KMS-11 (cell line): ENCODE measurements at regions not wholly inside any gene's neighbourhood (a gene's known extent, or its start where the extent isn't known, plus 50 kb on each side); places are given as distances from the start of the nearest gene placed in this dataset.

Experiments used
- H2AFZ ChIP-seq: fragments of 200-600 bp; sonication (generic); 2 replicates; pipeline ENCODE4 v1.6.1; 2016; ENCODE audit warnings: antibody characterized with exemption, mixed run types, low read depth
- H3K27ac ChIP-seq: fragments of 200-600 bp; sonication (generic); 2 replicates; pipeline ENCODE4 v1.6.1; 2016; ENCODE audit warnings: mild to moderate bottlenecking, mixed run types
- H3K27me3 ChIP-seq: fragments of 200-600 bp; sonication (generic); 2 replicates; pipeline ENCODE4 v1.6.1; 2017; ENCODE audit warnings: mild to moderate bottlenecking, low read depth, mixed run types, moderate library complexity; ENCODE audit not compliant: insufficient read depth
- H3K36me3 ChIP-seq: fragments of 200-600 bp; sonication (generic); 2 replicates; pipeline ENCODE4 v1.6.1; 2017; ENCODE audit warnings: mild to moderate bottlenecking, mixed run types; ENCODE audit not compliant: insufficient read depth
- H3K4me1 ChIP-seq: fragments of 200-600 bp; sonication (generic); 2 replicates; pipeline ENCODE4 v1.6.1; 2016; ENCODE audit warnings: mild to moderate bottlenecking, low read depth, mixed run types; ENCODE audit not compliant: poor library complexity, severe bottlenecking
- H3K4me2 ChIP-seq: fragments of 200-600 bp; sonication (generic); 2 replicates; pipeline ENCODE4 v1.7.0; 2016; ENCODE audit warnings: mild to moderate bottlenecking, mixed run types
- H3K4me3 ChIP-seq: fragments of 200-600 bp; sonication (generic); IDR thresholded peaks from 2 replicates; pipeline ENCODE4 v1.6.1; 2017; ENCODE audit warnings: low read depth, low read length, mixed read lengths; ENCODE audit not compliant: insufficient read depth
- H3K79me2 ChIP-seq: fragments of 200-600 bp; sonication (generic); 2 replicates; pipeline ENCODE4 v1.6.1; 2016; ENCODE audit warnings: low read depth, mixed run types; ENCODE audit not compliant: insufficient read depth
- H3K9ac ChIP-seq: fragments of 200-600 bp; sonication (generic); 2 replicates; pipeline ENCODE4 v1.6.1; 2016; ENCODE audit warnings: mild to moderate bottlenecking, mixed run types
- H4K20me1 ChIP-seq: fragments of 200-600 bp; sonication (generic); 2 replicates; pipeline ENCODE4 v1.6.1; 2016; ENCODE audit warnings: mild to moderate bottlenecking, mixed run types; ENCODE audit not compliant: insufficient read depth
- CTCF ChIP-seq: fragments of 200-600 bp; sonication (generic); conservative IDR thresholded peaks from 2 replicates; pipeline ENCODE4 v1.6.1; 2017; ENCODE audit warnings: low read depth, mild to moderate bottlenecking, antibody characterized with exemption, low read length, moderate library complexity, mixed read lengths

DNA sequence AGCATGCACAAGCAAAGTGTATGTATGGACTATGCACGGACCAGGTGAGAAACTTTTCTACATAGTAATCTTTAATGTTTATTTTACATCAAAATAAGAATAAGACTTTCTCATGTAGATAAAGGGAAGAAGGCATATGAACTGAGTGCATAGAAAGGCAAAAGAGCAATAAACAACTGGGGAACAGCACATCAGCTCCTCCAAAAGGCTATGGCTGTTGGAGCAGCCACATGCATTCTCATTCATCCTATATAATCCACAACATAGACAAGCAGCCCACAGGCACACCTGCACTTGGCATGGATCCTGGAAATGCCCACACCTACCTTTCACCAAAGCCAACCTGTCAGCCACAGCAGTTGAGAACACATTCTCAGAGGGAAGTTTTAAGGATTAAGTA lies 586.9 kb upstream of the INTU start:
- Histone ChIP-seq H3K27ac (peak overlapping the region; percentile 19; the same call in 1 of the 2 replicates), H3K4me2 (peak overlapping the region; percentile 22; the same call in 1 of the 2 replicates), H2AFZ (no peak overlapping the region), H3K36me3 (no peaks in the 10 kb centered on the region), H3K9ac (no peak overlapping the region), H3K27me3 (no peaks in the 10 kb centered on the region), H4K20me1 (no peaks in the 10 kb centered on the region), H3K79me2 (no peaks in the 10 kb centered on the region), H3K4me3 (no peak overlapping the region), H3K4me1 (peaks cover 23% of the 10 kb centered on the region)
- TF ChIP-seq CTCF = no peak

GRCh38 chr4:127047930-127048329 lies 584.8 kb upstream of the INTU start:
- Histone ChIP-seq H3K79me2 (no peaks in the 10 kb centered on the region), H3K36me3 (no peaks in the 10 kb centered on the region), H3K4me1 (peaks cover 23% of the 10 kb centered on the region), H3K27ac (no peak overlapping the region), H3K4me2 (no peak overlapping the region), H3K4me3 (no peak overlapping the region), H3K27me3 (no peaks in the 10 kb centered on the region), H4K20me1 (no peaks in the 10 kb centered on the region), H3K9ac (no peak overlapping the region), H2AFZ (no peak overlapping the region)
- TF ChIP-seq CTCF = no peak

- Histone ChIP-seq H3K36me3 (no peaks in the 10 kb centered on the region), H4K20me1 (no peaks in the 10 kb centered on the region), H3K4me1 (peaks cover 23% of the 10 kb centered on the region), H3K4me2 (no peak overlapping the region), H3K27ac (no peak overlapping the region), H3K79me2 (no peaks in the 10 kb centered on the region), H3K27me3 (no peaks in the 10 kb centered on the region), H2AFZ (no peak overlapping the region), H3K4me3 (no peak overlapping the region), H3K9ac (no peak overlapping the region)
- no peak for TF ChIP-seq CTCF
Observed at GRCh38 chr4:127048376-127049044, 584.2 kb upstream of the INTU start.

GRCh38 chr4:127049526-127049925 lies 583.2 kb upstream of the INTU start:
- Histone ChIP-seq H3K9ac (no peak overlapping the region), H3K79me2 (no peaks in the 10 kb centered on the region), H3K4me2 (no peak overlapping the region), H3K4me1 (peaks cover 23% of the 10 kb centered on the region), H3K4me3 (no peak overlapping the region), H2AFZ (no peak overlapping the region), H3K36me3 (no peaks in the 10 kb centered on the region), H3K27me3 (no peaks in the 10 kb centered on the region), H3K27ac (no peak overlapping the region), H4K20me1 (no peaks in the 10 kb centered on the region)
- no peak for TF ChIP-seq CTCF
